Epidermal melanocyte (primary cell): ENCODE measurements at regions not wholly inside any gene's neighbourhood (a gene's known extent, or its start where the extent isn't known, plus 50 kb on each side); places are given as distances from the start of the nearest gene placed in this dataset.
"Not testable (repeated sequence)": the region's sequence is repeated elsewhere in the genome, so short reads cannot be mapped to it uniquely, and the experiment has no call there.

Experiments used
- DNase-seq: peaks from one replicate; pipeline ENCODE4 v3.0.0; 2011; ENCODE audit warnings: low spot score; ENCODE audit not compliant: insufficient read length

DNA sequence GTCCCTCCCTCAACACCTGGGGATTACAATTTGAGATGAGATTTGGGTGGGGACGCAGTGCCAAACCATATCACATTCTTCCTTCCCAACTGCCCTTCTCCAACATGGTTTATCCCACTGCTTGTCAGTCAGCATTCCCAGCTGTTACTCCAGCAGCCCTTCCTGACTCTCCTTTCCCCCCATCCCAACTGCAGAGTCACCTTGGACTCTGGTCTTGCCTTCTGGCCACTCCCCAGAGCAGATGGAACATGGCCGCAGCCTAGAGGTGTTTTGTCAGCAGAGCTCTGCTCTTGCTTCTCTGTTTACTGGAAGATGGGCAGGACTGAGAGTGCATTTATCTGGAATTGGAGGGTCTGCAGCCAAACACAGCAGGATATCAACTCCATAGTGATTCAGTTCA, 51.2 kb upstream of the MEX3C start:
- DNase-seq = no peak

DNA sequence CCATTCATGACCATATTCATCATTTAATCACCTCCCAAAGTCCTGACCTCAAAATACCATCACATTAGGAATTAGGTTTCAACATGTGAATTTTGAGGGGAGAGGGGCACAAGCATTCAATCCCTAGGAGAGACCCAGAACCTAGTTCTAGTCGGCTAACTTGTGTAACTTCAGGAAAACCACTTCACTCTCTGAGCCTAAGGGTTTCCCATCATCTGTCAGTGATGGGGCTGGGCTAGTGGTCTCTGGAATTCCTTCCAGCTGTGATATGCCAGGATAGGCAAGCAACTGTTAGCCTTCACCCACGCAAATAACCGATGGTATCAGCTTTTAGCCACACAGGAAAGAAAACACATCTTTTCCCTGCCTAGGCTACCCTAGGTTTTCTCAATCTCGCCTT, 52.5 kb upstream of the MEX3C start:
- DNase-seq = no peak

DNA sequence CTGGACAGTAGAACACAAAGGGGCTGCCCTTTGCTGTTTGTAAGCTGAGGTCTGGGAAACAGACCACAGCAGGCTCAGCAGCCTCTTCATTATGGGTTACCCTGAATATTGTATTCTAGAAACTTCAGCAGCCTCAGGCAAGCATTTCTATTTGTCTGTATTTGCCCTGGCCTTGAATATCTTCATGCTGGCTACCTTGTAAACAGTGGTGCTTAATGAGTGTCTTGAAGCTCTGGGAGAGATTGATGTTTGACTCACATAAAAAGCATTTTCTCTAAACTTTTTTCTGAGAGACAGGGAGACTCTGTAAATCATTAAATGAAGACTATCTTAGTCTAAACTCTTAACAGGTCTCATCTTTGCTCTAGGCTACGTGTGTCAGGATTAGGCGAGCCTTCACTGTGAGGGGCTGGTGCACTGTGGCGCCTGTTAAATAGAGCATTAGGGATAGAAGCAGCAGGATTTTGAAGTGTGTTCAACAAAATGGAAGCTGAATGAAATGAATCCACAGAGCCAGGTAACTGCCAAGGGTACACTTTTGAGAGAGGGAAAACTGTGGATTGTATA, 53.1 kb upstream of the MEX3C start:
- DNase-seq = no peak

DNA sequence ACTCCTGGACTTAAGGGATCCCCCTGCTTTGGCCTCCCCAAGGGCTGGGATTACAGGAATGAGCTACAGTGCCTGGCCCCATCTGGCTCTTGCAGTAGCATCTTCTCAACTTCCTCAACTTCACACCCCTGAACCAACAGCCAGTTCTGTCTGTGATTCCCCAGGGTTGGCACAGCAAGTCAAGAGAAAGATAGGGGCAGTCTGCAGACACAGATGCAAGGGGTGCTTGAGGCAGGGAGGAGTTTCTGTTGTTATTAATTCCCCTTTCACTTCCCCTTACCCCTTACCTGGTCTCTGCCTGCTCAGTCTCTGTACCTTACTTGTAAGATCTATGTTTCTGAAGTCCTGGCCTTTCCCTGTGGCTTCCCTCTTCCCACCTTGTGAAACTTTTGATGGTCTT, 54.1 kb upstream of the MEX3C start:
- no peak for DNase-seq

DNA sequence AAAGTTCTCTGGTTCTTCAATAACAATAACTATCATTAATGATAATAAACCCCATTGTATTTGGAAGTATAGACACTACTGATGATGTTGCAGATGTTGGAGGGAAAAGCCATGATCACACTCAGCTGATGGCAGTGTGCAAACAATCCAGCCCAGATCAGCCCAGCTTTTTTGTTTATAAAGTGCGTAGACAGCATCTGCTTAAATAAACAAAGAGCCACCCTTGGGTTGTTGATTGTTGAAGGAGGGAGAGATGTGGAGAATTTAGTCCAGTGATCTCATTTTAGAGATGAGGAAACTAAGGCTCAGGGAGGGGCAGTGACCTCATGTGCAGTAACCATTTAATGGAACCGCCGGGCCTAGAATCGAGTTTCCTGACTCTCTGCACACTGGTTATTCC, 56.0 kb upstream of the MEX3C start:
- no peak for DNase-seq

DNA sequence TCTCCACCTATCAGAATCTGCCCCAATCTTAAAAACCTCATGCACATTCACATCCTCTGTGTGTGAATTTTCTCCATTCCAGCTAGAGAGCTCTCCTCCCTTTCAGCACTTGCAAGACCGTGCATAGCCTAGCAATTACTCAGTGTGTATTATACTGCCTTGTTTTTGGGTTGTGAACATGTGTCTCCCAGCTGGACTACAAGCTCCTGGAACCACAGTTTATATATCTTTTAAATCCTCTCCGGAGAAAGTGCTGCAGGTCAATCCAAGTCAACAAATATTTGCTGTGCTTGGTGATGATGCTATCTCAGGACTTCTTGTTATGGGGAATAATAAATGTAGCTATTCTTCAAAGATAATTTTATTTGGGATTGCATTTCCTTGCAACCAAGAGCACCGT, 58.2 kb upstream of the MEX3C start:
- peak; percentile 34 for DNase-seq

DNA sequence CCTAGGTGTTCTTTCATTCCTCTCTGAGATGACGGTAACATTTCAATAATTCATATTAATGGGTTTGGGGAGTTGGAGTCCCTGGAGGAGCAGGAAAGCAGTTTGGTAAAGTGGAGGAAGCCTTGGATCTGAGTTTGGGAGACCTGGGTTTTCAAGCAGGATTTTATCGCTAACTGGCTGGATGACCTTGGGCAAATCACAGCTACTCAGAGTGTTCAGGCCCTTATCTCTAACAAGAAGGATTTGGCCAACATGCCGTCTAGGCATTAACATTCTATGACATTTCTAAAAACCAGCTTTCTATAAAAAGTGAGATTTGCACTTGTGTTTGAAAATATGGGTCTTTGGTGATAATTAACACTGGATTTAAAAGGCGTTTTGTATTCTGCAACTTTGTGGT, 59.7 kb upstream of the MEX3C start:
- DNase-seq = no peak

DNA sequence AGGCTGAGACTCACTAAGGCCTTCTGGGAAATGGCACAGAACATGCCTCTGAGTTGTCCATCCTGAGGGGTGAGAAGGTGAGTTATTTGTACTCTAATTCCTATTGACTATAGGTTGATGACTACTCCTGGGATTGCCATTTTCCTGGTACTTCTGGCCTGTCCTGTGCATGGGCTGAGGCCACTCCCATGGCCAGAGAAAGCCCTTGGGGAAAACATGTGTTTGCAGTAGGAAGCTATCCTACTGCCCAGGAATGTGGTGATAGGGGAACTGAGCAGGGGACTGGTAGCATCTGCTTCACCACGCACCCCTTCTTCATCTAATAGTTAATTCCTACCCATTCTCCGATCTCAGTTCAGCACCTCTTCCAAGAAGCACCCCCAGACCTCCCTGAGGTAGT, 62.6 kb upstream of the MEX3C start:
- DNase-seq = no peak

DNA sequence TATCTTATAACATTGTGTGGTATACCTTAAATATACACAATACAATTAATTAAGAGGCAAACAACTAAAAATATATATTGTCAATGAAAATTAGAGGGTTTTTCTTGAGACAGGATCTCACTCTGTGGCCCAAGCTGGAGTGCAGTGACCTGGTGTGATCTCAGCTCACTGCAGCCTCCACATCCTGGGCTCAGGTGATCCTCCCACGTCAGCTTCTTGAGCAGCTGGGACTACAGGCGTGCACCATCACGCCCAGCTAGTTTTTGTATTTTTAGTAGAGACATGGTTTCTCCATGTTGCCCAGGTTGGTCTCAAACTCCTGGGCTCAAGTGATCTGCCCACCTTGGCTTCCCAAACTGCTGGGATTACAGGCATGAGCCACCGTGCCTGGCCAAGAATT, 68.6 kb upstream of the MEX3C start:
- not testable (repeated sequence) for DNase-seq

DNA sequence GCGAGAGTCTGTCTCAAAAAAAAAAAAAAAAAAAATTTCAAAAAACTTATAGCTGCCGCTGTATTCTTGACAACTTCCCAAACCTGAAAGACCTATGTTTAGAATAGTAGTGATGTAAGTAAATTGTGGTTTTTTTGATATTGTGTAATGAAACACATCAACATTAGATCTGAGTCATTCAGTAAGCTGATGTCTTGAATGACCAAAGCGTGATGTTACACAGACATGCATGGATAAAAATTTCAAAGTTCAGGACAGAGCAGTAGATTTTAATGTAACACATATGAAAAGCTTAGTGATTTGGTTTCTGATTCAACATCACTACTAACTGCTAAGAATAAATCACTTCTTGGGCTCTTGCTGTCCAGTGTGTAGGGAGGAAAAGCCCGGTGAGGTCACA, 69.3 kb upstream of the MEX3C start:
- no peak for DNase-seq

DNA sequence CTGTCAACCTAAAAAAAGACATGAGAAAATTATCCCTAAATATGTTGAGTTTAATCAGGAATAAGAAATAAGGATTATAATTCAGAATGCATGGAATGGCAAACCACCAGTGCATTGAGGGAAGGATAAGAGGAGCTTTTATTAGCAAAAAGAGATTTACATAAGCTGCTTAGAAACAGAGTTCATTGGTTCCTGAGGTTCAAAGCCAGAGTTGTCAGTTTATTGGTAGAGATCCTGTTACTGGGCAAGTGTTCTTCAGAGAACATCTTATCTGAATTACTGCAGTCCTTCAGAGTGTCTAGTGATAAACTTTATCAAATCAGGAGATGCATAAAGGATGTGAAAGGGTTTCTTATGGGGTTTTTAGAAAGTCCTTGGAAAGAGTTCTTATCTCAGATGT, 76.0 kb upstream of the MEX3C start:
- no peak for DNase-seq

DNA sequence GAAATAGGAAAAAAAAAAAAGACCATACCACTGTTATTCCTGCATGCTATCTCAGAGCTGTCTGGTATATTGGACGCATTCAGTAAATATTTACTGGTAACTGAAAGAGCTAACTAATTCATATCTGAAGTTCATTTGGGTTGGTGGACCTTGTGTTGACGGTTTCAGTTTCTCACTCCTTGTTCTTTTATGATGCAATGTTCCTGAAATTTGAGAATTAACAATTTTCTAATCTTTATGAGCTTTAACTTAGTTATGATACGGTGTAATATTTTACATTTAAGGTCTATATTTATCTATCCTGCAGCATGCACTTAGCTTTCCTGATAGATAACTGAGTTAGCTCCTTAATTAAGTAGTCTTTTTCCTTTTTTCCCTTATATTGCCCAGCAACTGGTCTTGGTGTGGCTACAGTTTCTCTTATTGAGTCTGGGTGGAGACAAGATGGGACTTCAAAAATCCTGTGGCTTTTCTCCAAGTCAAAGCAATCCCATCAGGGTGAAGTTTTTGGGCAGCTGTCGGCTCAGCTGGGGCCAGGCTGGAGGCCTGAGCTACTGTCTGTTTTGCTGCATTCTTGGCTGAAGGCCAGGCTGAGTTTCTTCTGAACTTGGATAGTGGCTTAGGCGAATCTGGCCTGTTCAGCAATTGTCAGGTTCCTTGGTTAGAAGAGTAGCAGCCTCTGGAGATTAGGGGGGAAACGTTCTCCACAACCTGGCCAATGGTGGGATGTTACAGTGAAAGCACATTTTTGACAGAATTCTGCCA, 78.4 kb upstream of the MEX3C start:
- no peak for DNase-seq

DNA sequence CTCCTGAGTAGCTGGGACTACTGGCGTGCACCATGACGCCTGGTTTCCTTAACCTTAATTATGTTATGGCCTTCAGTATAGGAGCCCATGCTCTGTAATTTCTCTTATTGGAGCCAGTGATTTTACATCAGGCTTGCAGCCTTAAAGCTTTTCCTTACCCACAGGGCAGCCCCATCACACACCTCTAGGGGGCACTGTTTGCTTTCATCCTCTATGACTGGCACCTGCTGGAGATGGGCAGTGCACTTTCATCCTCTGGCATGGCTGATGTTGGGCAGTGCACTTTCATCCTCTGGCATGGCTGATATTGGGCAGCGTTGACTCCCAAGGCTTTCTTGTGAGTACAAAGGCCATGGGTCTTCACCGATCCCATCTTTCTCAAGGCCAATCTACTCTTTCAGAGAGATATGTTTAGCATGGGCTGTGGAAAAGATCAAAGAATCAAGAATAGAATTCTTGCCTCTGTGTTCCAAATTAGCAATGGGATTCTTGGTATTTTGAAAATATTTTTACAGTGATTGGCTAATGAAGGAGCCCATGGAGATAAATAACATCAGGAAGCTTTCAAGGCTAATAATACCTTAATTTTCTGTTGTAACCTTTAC, 80.7 kb upstream of the MEX3C start:
- DNase-seq = no peak

DNA sequence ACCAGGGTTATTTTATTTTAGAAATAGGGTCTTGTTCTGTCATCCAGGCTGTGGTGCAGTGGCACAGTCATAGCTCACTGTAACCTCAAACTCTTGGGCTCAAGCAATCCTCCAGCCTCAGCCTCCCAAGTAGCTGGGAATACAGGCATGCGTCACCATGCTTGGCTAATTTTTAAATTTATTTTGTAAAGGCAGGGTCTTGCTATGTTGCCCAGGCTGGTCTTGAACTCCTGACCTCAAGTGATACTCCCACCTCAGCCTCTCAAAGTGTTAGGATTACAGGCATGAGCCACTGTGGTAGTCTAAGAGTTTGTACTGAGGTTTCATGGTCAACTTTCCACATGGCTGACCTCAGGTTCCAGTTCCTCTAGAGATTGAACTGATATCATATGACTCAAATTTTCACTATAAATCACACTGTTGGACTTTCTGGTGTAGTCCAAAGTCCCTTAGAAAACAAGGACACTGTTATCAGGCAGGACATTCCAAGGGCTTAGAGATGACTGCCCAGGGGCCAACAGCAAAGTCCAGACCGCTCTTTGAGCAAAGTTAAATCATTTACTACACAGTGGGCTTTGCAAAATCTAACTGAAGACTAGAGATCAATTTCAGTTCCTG, 82.0 kb upstream of the MEX3C start:
- DNase-seq = no peak

DNA sequence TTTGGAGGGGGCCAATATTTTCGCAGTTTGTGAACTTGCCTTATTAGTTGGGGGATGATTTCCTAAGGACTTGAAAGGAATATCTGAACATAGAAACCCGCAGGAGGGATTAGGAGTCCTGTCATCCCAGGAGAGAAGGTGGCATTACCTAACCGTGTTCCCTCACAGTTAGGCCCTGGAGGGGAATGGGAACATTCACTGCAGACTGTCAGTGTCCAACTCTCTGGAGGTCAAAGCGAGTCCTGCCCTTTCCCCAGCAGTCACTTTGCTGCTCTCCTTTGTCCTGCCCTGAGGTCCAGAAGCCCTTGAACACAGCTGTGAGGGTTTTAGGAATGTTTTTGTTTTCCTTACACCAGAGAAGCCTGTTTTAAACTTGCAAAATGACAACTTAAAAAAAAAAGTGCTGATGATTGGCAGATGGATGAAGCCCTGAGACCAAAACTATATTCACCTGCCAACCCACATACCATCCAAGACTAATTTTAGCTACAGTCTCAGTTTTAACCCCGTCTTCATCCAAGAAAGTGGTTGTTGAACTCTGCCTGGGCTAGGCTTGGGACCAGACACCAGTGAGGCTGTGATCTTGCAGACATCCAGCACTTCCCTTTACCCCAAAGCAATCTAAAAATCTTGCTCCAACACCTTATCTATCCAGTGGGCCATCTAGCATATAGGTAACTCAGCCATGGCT, 90.5 kb upstream of the MEX3C start:
- no peak for DNase-seq

DNA sequence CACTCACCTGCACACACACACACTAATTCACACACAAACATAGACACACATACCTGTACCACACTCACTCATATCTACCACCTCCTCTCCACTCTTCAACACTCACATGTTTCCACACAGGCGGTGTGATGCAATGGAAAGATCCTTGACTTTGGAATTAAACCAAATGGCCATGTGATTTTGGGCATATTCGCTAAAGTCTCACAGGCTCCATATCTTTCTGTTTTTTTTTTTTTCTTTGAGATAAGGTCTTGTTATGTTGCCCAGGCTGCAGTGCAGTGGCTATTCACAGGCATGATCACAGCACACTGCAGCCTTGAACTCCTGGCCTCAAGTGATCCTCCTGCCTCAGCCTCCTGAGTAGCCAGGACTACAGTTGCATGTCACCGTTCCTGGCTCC, 91.1 kb upstream of the MEX3C start:
- no peak for DNase-seq

DNA sequence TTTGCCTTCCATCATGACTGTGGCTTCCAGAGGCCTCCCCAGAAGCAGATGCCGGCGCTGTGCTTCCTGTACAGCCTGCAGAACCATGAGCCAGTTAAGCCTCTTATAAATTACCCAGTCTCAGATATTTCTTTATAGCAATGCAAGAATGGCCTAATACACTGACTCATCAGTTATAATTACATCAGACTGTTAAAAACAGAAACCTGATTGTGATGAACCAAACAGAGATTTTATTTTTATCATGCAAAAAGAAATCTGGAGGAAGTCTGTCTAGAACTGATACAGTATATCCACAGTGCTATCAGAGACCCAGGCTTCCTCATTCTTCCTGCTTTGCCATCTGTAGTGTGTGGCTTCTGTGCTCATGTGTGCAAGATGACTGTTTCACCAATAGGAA, 93.4 kb upstream of the MEX3C start:
- no peak for DNase-seq

DNA sequence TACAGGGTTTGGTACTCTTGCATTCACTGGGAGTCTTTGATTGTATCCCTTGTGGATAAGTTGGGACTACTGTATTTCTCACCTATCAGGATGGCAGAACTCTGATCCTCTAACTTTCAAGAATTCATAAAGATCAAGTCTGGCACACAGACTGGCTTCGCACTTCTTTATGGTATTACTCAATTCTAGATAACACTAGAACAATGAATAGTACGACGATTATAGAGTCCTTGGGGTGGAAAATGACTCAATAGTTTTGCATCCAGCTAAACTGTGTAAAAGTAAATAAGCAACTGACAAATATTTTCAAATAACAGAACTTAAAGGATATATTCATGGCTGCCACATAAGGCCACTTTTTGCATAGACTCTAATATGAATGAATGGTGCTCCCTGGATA, 103.4 kb upstream of the MEX3C start:
- DNase-seq = no peak

DNA sequence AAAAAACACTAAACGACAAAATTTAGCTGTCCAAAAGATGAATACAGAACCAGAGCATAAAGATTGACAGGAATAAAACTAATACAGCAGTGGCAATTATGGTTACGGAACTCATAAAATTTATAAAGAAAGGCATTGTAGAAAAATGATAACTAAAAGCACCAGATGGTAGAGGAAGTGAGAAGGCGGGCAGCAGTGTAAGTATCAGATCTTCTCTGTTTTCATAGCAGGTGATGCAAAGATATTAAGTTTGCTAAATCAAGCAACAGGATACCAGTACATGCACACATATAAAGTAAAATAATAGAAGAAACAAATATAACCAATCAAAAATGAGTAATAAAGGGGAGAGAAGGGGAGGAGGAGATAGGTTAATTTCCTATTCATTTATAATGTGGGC, 103.9 kb upstream of the MEX3C start:
- no peak for DNase-seq

DNA sequence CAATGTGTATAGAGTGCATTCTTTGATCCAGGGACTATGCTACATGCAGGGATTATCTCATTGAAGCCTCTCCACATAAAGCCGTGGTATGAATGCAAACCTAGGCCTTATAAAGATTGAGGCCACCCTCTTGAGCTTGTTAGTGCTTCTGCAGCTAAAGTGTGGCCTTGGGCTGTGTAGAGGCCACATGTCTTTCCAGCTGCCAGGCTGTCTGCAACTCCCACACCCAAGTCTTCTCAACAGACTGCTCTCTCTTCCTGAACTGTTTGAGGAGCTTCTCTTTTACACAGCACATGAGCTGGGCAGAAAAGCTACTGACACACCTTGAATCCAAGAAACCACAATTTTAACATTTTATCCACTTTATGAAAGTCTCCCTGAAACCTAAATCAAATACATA, 119.2 kb upstream of the MEX3C start:
- DNase-seq = no peak

DNA sequence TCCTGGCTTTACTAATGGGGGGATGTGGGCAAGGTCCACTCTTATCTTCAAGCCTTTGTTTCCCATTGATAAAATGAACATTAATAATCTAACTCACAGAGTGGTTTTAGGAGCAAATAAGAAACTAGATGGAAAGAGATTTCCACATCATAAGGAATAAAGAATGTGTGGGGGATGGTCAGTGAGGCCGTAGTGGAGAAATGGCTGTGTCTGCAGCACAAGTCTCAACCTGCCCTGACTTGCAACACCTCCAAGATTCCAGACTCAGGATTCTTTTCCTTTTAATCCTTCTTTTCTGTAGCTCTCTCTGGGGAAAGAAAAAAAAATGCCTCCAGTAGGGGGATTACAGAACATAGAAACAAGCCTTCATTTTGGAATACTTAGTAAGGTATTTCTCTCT, 124.2 kb upstream of the MEX3C start:
- no peak for DNase-seq

DNA sequence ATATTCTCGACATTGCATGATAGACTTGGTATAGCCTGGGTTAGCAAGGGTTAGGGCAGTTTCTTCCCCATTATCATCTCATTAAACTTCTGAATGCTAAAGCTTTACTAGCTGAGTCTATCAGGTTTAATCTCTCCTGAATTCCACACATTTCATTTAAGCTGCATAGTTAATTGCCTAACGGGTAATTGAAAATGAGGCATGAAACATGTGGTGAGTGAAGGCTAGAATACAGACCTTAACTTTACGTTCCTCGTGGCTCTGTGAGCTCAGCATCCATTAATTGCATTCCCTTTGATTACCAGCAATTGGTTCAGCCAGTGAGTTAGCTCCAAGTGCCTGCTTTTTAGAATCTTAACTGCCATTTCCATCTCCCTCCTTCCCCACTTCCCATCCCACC, 126.5 kb upstream of the MEX3C start:
- no peak for DNase-seq
